Nephron (organoid): ENCODE measurements at regions not wholly inside any gene's neighbourhood (a gene's known extent, or its start where the extent isn't known, plus 50 kb on each side); places are given as distances from the start of the nearest gene placed in this dataset.

Experiments used
- H3K27ac Mint-ChIP-seq, 3 experiments: 2 replicates each; pipeline ENCODE4 v1.8.0; 2020; ENCODE audit warnings: mixed read lengths in 3 of 3, mild to moderate bottlenecking in 2 of 3, moderate library complexity in 1 of 3
- H3K27me3 Mint-ChIP-seq: 2 replicates; pipeline ENCODE4 v1.8.0; 2021; ENCODE audit warnings: low read depth, mild to moderate bottlenecking, moderate library complexity, mixed read lengths
- H3K36me3 Mint-ChIP-seq: 2 replicates; pipeline ENCODE4 v1.8.0; 2020; ENCODE audit warnings: low read depth, mixed read lengths
- H3K4me1 Mint-ChIP-seq: 2 replicates; pipeline ENCODE4 v1.8.0; 2020; ENCODE audit warnings: mixed read lengths
- H3K4me3 Mint-ChIP-seq, 3 experiments: 2 replicates each; pipeline ENCODE4 v1.8.0; 2020; ENCODE audit warnings: mild to moderate bottlenecking in 3 of 3, mixed read lengths in 3 of 3, moderate library complexity in 2 of 3
- H3K9me3 Mint-ChIP-seq: 2 replicates; pipeline ENCODE4 v1.8.0; 2020; ENCODE audit warnings: mixed read lengths
- TF ChIP-seq, protein P1 (sequence below), 3 experiments: fragments of 200-600 bp; sonication (generic); IDR thresholded peaks; one replicate each; pipeline ENCODE4 v1.5.0; 2021; ENCODE audit warnings: antibody characterized with exemption in 3 of 3; ENCODE audit not compliant: unreplicated experiment in 3 of 3

DNA sequence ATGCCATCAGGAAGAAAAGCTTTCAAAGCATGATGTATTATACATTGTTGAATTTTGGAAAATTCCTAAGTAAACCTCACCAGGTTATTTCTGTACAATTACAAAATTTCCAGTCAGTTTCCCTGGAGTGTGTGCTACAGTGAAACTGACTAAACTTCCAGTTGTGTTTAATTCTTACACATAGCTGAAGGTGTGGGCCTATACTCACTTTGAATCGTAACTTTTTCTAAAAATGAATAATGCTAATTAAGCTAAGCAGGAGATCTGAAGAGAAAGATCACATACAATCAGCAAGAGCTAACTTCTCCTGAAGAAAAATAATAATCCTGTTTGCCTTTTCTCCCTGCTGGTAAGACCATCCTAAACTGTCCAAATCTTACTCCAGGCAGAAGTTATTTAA is 537.2 kb upstream of the PBX1 start:
- Mint-ChIP-seq H3K27ac (no peak overlapping the region), H3K4me1 (no peaks in the 10 kb centered on the region), H3K27me3 (no peaks in the 10 kb centered on the region), H3K9me3 (peaks cover 9% of the 10 kb centered on the region), H3K36me3 (peaks cover 5% of the 10 kb centered on the region), H3K4me3 (no peak overlapping the region)
- TF ChIP-seq, protein P1, sequence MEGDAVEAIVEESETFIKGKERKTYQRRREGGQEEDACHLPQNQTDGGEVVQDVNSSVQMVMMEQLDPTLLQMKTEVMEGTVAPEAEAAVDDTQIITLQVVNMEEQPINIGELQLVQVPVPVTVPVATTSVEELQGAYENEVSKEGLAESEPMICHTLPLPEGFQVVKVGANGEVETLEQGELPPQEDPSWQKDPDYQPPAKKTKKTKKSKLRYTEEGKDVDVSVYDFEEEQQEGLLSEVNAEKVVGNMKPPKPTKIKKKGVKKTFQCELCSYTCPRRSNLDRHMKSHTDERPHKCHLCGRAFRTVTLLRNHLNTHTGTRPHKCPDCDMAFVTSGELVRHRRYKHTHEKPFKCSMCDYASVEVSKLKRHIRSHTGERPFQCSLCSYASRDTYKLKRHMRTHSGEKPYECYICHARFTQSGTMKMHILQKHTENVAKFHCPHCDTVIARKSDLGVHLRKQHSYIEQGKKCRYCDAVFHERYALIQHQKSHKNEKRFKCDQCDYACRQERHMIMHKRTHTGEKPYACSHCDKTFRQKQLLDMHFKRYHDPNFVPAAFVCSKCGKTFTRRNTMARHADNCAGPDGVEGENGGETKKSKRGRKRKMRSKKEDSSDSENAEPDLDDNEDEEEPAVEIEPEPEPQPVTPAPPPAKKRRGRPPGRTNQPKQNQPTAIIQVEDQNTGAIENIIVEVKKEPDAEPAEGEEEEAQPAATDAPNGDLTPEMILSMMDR (IDR thresholded peaks at IDR 0.05; ENCODE audit: unreplicated experiment in 3 of 3) = no peak

DNA sequence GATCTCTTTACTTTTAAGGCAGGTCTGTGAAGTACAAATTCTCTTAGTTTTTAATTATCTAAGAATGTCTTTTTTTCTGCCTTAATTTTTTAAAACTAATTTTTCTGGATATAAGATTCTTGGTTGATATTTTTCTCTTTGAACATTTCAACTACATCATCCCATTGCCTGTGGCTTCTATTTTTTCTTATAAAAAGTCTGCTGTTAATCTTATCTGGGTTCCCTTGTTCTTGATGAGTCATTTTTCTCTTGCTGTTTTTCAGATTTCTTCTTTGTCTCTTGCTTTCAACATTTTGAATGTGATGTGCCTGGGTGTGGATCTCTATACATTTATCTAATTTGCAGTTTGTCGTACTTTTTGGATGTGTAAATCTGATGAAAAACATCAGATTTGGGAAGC is 525.2 kb upstream of the PBX1 start:
- peaks cover 4% of the 10 kb centered on the region for H3K36me3 Mint-ChIP-seq
- peaks cover 22% of the 10 kb centered on the region for H3K9me3 Mint-ChIP-seq
- TF ChIP-seq, protein P1 (IDR thresholded peaks at IDR 0.05; ENCODE audit: unreplicated experiment in 3 of 3) = no peak
- no peak overlapping the region for H3K27ac Mint-ChIP-seq
- no peaks in the 10 kb centered on the region for H3K4me1 Mint-ChIP-seq
- no peaks in the 10 kb centered on the region for H3K27me3 Mint-ChIP-seq
- H3K4me3 Mint-ChIP-seq = no peak overlapping the region

DNA sequence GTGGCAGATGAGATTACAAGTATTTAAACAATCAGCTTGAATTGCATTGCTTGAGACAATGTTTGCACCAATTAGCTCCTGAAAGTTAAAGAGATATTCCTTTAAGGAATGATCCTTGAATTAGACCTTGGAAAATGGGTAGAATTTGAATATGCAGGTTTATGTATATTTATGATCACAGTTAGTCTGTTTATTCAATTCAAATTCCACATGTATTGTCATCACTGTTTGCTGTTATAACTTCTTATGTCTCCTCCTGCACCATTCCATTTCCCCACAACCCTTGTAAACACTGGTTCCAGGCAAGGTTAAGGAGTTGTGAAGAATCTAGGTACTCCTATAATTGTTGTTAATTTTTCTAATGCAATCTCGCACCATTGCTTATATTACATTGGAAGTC is 518.2 kb upstream of the PBX1 start:
- Mint-ChIP-seq H3K27me3 (no peaks in the 10 kb centered on the region), H3K9me3 (peaks cover 2% of the 10 kb centered on the region), H3K4me3 (no peak overlapping the region), H3K36me3 (no peaks in the 10 kb centered on the region), H3K27ac (no peak overlapping the region), H3K4me1 (no peaks in the 10 kb centered on the region)
- TF ChIP-seq, protein P1 (IDR thresholded peaks at IDR 0.05; ENCODE audit: unreplicated experiment in 3 of 3) = no peak

DNA sequence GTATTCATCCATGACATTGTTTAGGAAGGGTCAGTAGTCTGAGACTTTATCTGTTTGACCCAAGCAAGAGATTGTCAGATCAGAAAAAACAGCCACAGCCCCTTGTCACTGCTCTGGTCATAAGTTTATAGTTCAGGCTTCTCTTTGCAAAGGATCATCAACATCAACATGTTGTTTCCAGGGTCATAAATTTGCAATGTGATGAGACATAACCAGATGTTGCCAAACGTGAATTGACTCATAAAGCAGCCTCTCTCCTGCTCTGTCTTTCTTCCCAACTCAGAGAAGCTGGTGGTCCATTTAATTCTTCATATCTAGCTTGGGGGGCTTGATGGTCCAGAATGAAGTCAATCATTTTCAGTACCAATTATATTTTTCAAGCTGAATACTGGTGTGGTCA is 507.2 kb upstream of the PBX1 start:
- Mint-ChIP-seq H3K27me3 (no peaks in the 10 kb centered on the region), H3K4me1 (no peaks in the 10 kb centered on the region), H3K27ac (no peak overlapping the region), H3K36me3 (no peaks in the 10 kb centered on the region), H3K4me3 (no peak overlapping the region), H3K9me3 (no peaks in the 10 kb centered on the region)
- TF ChIP-seq, protein P1 (IDR thresholded peaks at IDR 0.05; ENCODE audit: unreplicated experiment in 3 of 3) = no peak

DNA sequence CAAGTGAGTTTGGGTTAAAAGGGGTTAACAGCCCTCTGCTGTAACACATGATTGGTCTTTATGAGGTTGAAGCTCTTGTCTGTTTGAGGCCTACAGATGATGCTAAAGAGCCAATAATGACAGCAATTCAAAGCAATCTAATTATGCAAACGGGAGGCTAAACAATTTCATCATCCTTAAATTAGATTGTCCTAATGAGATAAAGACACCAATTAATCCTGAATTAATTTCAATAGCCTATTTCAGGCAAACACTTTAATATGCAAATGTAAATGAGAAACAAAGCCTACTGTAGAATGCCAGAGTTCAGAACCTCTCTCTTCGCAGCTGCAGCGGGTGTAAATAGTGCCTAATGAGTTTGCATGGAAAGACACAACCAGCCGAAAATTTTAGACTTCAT is 504.7 kb upstream of the PBX1 start:
- H3K27ac Mint-ChIP-seq = no peak overlapping the region
- no peaks in the 10 kb centered on the region for H3K36me3 Mint-ChIP-seq
- no peaks in the 10 kb centered on the region for H3K9me3 Mint-ChIP-seq
- TF ChIP-seq, protein P1 (IDR thresholded peaks at IDR 0.05; ENCODE audit: unreplicated experiment in 3 of 3) = no peak
- H3K27me3 Mint-ChIP-seq = no peaks in the 10 kb centered on the region
- no peaks in the 10 kb centered on the region for H3K4me1 Mint-ChIP-seq
- H3K4me3 Mint-ChIP-seq = no peak overlapping the region

DNA sequence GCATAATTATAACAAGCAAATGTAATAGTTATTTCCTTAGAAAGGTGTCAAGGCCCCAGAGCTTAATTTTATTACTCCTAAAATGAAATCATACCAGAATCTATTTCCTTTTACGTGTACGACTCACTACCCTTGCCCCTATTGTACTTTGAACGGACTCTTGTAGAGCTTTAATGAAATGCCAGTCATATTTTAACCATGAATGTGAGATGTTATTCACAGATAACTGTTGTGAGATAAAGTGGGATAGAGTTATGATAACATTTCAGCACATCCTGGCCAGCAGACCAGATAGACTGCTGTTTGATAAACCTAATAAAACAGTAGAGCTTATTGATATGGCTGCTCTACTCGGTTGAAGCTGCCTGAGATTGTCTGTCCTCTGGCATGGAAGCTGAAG is 500.8 kb upstream of the PBX1 start:
- Mint-ChIP-seq H3K27ac (no peak overlapping the region), H3K36me3 (no peaks in the 10 kb centered on the region), H3K27me3 (no peaks in the 10 kb centered on the region), H3K4me3 (no peak overlapping the region), H3K9me3 (no peaks in the 10 kb centered on the region), H3K4me1 (peaks cover 10% of the 10 kb centered on the region)
- TF ChIP-seq, protein P1 (IDR thresholded peaks at IDR 0.05; ENCODE audit: unreplicated experiment in 3 of 3) = no peak
